ENCODE measurements at regions not wholly inside any gene's neighbourhood (a gene's known extent, or its start where the extent isn't known, plus 50 kb on each side); places are given as distances from the start of the nearest gene placed in this dataset.

GRCh38 chr11:45086526-45086925 lies 59.9 kb upstream of the PRDM11 start:
- no peak for TF ChIP-seq RAD21 (conservative IDR thresholded peaks at IDR 0.05 in 1 of 2, IDR thresholded peaks at IDR 0.05 in 1 of 2)
- TF ChIP-seq CTCF (IDR thresholded peaks at IDR 0.05): no peak
- no peak for TF ChIP-seq JUN (IDR thresholded peaks at IDR 0.05)
- TF ChIP-seq POLR2A (IDR thresholded peaks at IDR 0.05; ENCODE audit: low read length): no peak
- no peak for TF ChIP-seq RNF2 (IDR thresholded peaks at IDR 0.05; ENCODE audit: borderline replicate concordance, low read depth)
- TF ChIP-seq MYC (IDR thresholded peaks at IDR 0.05; ENCODE audit: borderline replicate concordance, low read length): no peak
- TF ChIP-seq USF2 (IDR thresholded peaks at IDR 0.05): no peak
- TF ChIP-seq RCOR1 (IDR thresholded peaks at IDR 0.05; ENCODE audit: low read depth, low read length): no peak
- no peak for TF ChIP-seq EP300 (IDR thresholded peaks at IDR 0.05)
- TF ChIP-seq ELK1 (IDR thresholded peaks at IDR 0.05; ENCODE audit: low read depth, low read length): no peak
- TF ChIP-seq ZFP36 (IDR thresholded peaks at IDR 0.05; ENCODE audit: borderline replicate concordance, partially characterized antibody): no peak

All from A549 (cell line).